HTR-8/SVneo (cell line): ENCODE measurements at regions not wholly inside any gene's neighbourhood (a gene's known extent, or its start where the extent isn't known, plus 50 kb on each side); places are given as distances from the start of the nearest gene placed in this dataset.
A peak's percentile ranks its signal among the peaks of the same experiment; 100 is the strongest.

Experiments
- DNase-seq: peaks from one replicate; pipeline ENCODE4 v3.0.0; 2011; ENCODE audit warnings: low spot score, mixed read lengths; ENCODE audit not compliant: insufficient read length
- FAIRE-seq: peaks from 2 replicates; lab custom pipeline; 2011; peaks lifted over from hg19 to GRCh38; lab: Jason Lieb, UNC

GRCh38 chr4:123851521-123851920 lies 454.9 kb downstream of the SPRY1 start:
- FAIRE-seq (no peak), DNase-seq (no peak)

- FAIRE-seq: no peak
- no peak for DNase-seq
Observed at GRCh38 chr4:123853651-123854050, 457.1 kb downstream of the SPRY1 start.

- FAIRE-seq (no peak), DNase-seq (no peak)
Observed at GRCh38 chr4:123856689-123857545, 460.3 kb downstream of the SPRY1 start.

- DNase-seq: no peak
- FAIRE-seq: peak; percentile 4
Observed at GRCh38 chr4:123858465-123858864, 461.9 kb downstream of the SPRY1 start.

- DNase-seq (no peak), FAIRE-seq (no peak)
Observed at GRCh38 chr4:123862812-123863211, 466.2 kb downstream of the SPRY1 start.

GRCh38 chr4:123866796-123867195 lies 470.2 kb downstream of the SPRY1 start:
- DNase-seq: no peak
- FAIRE-seq: no peak

- DNase-seq (no peak), FAIRE-seq (no peak)
Observed at GRCh38 chr4:123867910-123868587, 471.5 kb downstream of the SPRY1 start.

- FAIRE-seq: no peak
- DNase-seq: no peak
Observed at GRCh38 chr4:123869286-123870215, 473.0 kb downstream of the SPRY1 start.

GRCh38 chr4:123870216-123870876 lies 473.8 kb downstream of the SPRY1 start:
- DNase-seq: no peak
- FAIRE-seq: no peak

GRCh38 chr4:123871341-123871740 lies 474.7 kb downstream of the SPRY1 start:
- FAIRE-seq (no peak), DNase-seq (no peak)

- no peak for FAIRE-seq
- DNase-seq: no peak
Observed at GRCh38 chr4:123874063-123874462, 477.5 kb downstream of the SPRY1 start.

GRCh38 chr4:123876143-123876542 lies 479.5 kb downstream of the SPRY1 start:
- FAIRE-seq: no peak
- DNase-seq: no peak

- peak; percentile 20 for FAIRE-seq
- DNase-seq: no peak
Observed at GRCh38 chr4:123876671-123877101, 480.1 kb downstream of the SPRY1 start.

- FAIRE-seq: no peak
- DNase-seq: no peak
Observed at GRCh38 chr4:123877551-123877950, 481.0 kb downstream of the SPRY1 start.

- FAIRE-seq: peak; percentile 31
- DNase-seq: no peak
Observed at GRCh38 chr4:123878976-123879375, 482.4 kb downstream of the SPRY1 start.

- no peak for FAIRE-seq
- DNase-seq: no peak
Observed at GRCh38 chr4:123880631-123881030, 484.0 kb downstream of the SPRY1 start.

- FAIRE-seq: no peak
Observed at GRCh38 chr4:123884922-123885321, 488.3 kb downstream of the SPRY1 start.

GRCh38 chr4:123889507-123889906 lies 492.9 kb downstream of the SPRY1 start:
- FAIRE-seq: no peak
- DNase-seq: no peak

More at GRCh38 chr4:123884922-123885321, 488.3 kb downstream of the SPRY1 start:
- no peak for DNase-seq

- DNase-seq (no peak), FAIRE-seq (no peak)
Observed at GRCh38 chr4:123890889-123891288, 494.3 kb downstream of the SPRY1 start.

- DNase-seq: no peak
- no peak for FAIRE-seq
Observed at GRCh38 chr4:123891881-123892280, 495.3 kb downstream of the SPRY1 start.
